Upper lobe of left lung (tissue), 4 donors: ENCODE measurements at regions not wholly inside any gene's neighbourhood (a gene's known extent, or its start where the extent isn't known, plus 50 kb on each side); places are given as distances from the start of the nearest gene placed in this dataset.

Source experiments
- CTCF ChIP-seq, 6 experiments: fragments of 450-650 bp in 4 of 6; fragments of 200-600 bp in 2 of 6; sonication (generic) in 2 of 6; IDR thresholded peaks; one replicate each; pipeline ENCODE4 v1.5.1; 2016 to 2019; ENCODE audit warnings: antibody characterized with exemption in 6 of 6
- POLR2A ChIP-seq, 4 donors: fragments of 450-650 bp; IDR thresholded peaks; one replicate each; pipeline ENCODE4 v1.5.1; 2016 to 2017; ENCODE audit warnings: antibody characterized with exemption in 4 of 4, mild to moderate bottlenecking in 2 of 4
- POLR2AphosphoS5 ChIP-seq, 2 donors: sonication (generic); formaldehyde crosslinking; IDR thresholded peaks; one replicate each; pipeline ENCODE4 v1.5.1; 2017; ENCODE audit warnings: antibody characterized with exemption in 2 of 2

GRCh38 chr9:95666785-95667155 lies 150.0 kb upstream of the PTCH1 start:
- TF ChIP-seq CTCF (IDR thresholded peaks at IDR 0.05) (no peak), POLR2AphosphoS5 (IDR thresholded peaks at IDR 0.05) (no peak), POLR2A (IDR thresholded peaks at IDR 0.05) (no peak)
